GM19025 (cell line): ENCODE measurements at regions not wholly inside any gene's neighbourhood (a gene's known extent, or its start where the extent isn't known, plus 50 kb on each side); places are given as distances from the start of the nearest gene placed in this dataset.
"Not testable (repeated sequence)": the region's sequence is repeated elsewhere in the genome, so short reads cannot be mapped to it uniquely, and the experiment has no call there.

Experiments used
- ATAC-seq: cut with Tn5 transposase; IDR thresholded peaks from one replicate; pipeline ENCODE4 v1.9.1; 2021; ENCODE audit warnings: mild to moderate bottlenecking, low read depth, moderate library complexity; ENCODE audit not compliant: unreplicated experiment

- ATAC-seq = no peak
Observed at GRCh38 chr2:129469389-129469788, 510.1 kb upstream of the RAB6C start.

DNA sequence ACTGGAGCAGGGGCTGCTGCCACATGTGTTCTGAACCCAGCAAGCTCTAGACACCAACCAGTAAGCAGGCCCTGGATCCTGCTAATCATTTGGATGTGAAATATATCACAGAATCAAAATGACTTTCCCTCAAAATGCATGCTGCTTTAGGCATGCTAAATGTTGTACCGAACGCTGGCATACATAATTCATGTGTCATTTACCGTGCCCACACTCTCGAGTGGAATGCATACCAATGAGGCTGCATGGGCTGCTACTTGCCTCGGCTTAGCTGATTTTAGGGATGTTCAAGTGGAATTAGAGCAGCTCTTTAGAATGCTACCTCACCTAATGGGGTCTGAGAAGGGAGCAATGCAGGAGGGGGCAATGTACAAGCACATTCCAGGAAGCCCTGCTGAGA, 509.6 kb upstream of the RAB6C start:
- no peak for ATAC-seq

DNA sequence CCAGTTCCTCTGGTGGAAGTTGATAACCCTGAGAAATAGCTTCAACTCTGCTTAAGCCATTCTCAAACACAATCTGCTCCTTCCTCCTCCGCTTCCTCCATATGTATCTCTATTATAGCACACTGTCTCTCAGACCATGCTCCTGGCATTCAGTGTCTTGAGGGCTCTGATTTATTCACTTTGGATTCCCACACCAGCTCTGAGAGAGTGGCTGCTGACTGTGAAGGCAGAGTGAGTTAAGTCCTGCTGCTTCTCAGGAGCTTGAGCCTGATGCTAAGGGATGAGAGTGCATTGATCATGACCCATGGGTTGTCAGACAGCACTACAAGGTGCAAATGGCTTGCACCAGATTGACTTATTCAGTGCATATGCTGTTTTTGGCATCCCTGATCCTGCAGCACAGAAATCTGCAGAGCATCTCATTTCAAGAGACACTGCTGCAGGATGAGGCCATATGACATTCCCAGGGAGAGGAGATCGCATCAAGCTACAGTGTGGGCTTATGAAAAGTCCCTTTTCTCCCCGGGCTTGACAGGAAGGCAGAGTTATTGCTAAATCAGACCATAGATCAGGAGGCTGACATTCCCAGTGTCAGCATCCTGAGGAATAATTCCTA, 500.5 kb upstream of the RAB6C start:
- no peak for ATAC-seq

- ATAC-seq = no peak
Observed at GRCh38 chr2:129479892-129480291, 499.6 kb upstream of the RAB6C start.

- ATAC-seq = no peak
Observed at GRCh38 chr2:129480790-129481189, 498.7 kb upstream of the RAB6C start.

DNA sequence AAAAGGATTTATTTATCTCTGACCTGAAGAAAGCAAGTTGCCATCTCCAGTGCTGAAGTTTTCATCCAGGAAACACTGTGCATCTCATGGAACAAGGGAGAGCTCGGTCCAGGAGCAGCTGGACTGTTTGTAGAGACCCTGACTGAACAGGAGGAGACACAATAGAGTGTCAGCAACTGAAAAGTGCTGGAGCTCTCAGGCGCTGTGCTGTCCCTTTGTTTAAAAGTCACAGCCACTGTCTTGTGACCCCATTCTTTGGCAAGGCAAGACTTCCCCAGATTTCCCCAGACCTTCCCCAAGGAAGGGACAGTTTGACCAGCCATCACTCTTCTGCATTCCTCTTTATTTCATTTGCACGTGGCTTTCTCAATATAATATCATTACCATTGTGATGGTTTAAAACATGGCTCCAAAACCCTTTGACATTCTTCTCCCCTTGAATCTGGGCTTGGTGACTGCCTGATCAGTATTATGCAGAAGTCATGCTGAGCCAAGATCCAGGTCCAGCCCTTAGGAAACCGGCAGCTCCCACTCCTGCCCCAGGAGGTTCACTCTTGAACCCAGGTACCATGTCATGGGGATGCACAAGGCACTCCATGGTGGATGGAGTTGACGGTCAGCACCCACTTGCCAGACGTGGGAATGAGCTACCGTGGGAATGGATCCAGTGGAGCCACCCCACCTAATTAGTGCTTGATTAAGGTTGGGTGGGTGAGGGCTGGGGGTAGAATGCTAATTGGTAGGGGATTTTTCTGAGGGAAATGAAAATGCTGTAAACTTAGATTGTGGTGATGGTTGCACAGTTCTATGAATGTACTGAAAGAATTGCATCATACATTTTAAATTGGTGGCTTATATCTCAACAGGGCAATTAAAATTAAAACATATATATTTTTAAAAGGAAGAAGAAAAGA, 497.9 kb upstream of the RAB6C start:
- no peak for ATAC-seq

GRCh38 chr2:129482626-129483025, 496.8 kb upstream of the RAB6C start:
- no peak for ATAC-seq

GRCh38 chr2:129483366-129483765, 496.1 kb upstream of the RAB6C start:
- no peak for ATAC-seq

- no peak for ATAC-seq
Observed at GRCh38 chr2:129484999-129485897, 494.2 kb upstream of the RAB6C start.

- ATAC-seq = no peak
Observed at GRCh38 chr2:129488376-129488775, 491.1 kb upstream of the RAB6C start.

- ATAC-seq = no peak
Observed at GRCh38 chr2:129490641-129491040, 488.8 kb upstream of the RAB6C start.

DNA sequence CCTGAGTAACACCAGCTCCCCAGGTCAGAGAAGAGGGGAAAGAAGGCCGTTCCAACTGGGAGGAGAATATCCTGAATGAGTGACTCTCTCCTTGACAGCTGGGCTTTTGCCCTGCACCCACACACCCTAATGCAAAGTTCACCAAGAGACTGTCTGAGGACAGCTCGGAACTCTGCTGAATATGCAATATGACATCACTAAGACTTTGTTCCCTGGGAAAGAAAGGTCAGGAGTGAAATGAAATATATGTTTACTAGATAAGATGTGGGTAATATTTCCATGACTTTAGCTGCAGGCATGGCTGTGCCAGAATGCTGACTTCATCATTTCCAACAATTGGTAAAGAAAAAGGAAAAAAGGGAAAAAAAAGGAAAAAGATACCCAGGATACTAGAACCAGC, 488.2 kb upstream of the RAB6C start:
- no peak for ATAC-seq

DNA sequence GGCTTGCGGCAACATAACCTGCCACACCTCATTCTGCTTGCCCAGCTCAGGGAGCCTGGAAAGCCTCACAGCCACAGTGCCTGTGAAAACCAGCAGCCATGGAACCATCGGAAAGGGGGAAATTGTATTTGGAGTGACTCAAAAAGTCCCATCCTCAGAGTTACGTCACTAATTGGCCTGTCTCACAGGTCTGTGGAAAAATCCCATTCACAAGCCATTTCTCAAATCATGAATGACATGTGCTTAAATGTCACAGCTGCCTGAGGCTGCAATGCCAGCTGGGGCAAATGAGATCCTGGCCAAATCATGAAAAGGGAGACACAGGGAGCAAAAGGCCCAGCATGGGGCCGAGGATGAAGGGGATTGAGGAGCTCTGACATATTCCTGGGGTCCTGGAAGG, 486.9 kb upstream of the RAB6C start:
- ATAC-seq = no peak

DNA sequence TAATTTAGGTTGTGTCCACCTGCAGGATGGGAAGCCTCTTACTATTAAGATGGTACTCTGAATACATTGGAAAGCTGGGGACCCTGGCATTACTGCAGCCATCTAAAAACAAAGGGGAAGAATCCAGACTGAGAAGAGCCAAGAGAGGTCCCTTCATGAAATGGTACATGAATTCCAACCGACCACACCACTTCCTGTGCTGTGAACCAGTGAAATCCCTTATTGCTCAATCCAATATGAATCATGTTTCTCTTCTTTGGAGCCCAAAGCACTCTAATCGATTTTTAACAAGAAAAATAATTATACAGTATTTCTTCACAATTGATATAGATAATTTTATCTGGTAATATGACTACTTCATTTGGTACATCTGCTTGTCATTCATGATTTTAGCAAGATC, 479.7 kb upstream of the RAB6C start:
- no peak for ATAC-seq

GRCh38 chr2:129502781-129503180, 476.7 kb upstream of the RAB6C start:
- ATAC-seq = no peak

DNA sequence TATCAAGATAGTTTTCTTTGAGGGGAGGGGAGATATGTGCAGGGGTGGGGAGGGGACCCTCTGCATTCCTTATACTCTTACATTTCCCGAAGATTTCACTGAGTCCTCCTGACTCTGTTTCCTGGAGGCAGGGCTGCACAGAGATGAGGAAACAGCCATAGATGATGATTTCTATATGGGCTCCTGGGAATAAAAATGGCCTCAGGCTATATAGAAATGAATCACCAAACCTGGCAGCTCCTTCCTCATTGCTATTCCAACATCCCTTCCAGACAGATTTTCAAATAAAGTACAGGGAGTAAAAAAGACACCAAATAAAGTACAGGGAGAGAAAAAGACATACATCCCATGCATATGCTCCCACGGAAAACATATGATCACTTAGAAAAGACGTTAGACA, 474.8 kb upstream of the RAB6C start:
- no peak for ATAC-seq

GRCh38 chr2:129518937-129519336, 460.5 kb upstream of the RAB6C start:
- ATAC-seq = no peak

DNA sequence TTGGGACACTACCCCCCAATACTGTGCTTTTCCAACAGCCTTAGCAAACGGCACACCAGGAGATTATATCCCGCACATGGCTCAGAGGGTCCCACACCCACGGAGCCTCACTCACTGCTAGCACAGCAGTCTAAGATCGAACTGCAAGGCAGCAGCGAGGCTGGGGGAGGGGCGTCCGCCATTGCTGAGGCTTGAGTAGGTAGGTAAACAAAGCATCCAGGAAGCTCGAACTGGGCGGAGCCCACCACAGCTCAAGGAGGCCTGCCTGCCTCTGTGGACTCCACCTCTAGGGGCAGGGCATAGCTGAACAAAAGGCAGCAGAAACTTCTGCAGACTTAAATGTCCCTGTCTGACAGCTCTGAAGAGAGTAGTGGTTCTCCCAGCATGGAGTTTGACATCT, 447.3 kb upstream of the RAB6C start:
- ATAC-seq = not testable (repeated sequence)

DNA sequence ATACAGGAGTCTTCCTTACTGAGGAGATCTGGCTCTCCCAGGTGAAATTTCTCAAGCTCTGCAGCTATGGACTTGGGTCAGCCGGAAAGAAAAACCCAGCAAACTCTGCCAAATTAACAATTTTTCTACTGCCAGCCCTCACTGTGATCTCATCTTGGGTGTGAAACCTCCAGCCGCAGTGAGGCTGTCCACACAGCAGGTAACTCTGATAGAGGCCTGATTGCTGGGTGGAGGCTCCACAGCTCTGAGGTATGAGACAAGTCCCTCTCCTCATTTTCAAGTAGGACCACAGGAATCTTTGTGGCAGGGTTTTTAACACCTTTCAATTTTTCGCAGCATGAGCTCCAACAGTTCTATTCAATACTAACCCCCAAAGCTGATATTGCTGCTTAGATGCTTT, 430.6 kb upstream of the RAB6C start:
- no peak for ATAC-seq

GRCh38 chr2:129550536-129550935, 428.9 kb upstream of the RAB6C start:
- no peak for ATAC-seq

- ATAC-seq = no peak
Observed at GRCh38 chr2:129554373-129554772, 425.1 kb upstream of the RAB6C start.
